GM21786 (cell line): ENCODE measurements at regions not wholly inside any gene's neighbourhood (a gene's known extent, or its start where the extent isn't known, plus 50 kb on each side); places are given as distances from the start of the nearest gene placed in this dataset.
A peak's percentile ranks its signal among the peaks of the same experiment; 100 is the strongest.
"Not testable (repeated sequence)": the region's sequence is repeated elsewhere in the genome, so short reads cannot be mapped to it uniquely, and the experiment has no call there.

Experiments
- ATAC-seq: cut with Tn5 transposase; IDR thresholded peaks from one replicate; pipeline ENCODE4 v1.9.1; 2021; ENCODE audit not compliant: unreplicated experiment

DNA sequence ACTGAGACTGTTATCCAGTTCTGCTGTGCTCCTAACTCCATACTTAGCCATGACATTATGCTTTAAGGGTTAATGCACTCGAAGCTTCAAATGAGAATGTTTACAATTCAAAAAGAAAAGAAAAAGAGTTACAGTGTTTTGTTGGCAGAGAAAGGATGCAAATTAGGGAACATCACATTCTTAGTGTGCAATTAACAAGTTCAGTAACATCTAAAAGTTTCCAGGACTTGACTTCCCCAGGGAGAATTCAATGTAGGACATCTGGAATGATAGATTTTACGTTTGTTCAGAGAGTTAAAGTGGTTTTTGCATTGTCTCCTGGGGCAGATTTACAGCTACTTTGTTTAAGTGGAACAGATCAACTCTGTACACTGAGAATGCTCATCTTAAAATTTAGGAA is 525.2 kb downstream of the LIG4 start:
- no peak for ATAC-seq

DNA sequence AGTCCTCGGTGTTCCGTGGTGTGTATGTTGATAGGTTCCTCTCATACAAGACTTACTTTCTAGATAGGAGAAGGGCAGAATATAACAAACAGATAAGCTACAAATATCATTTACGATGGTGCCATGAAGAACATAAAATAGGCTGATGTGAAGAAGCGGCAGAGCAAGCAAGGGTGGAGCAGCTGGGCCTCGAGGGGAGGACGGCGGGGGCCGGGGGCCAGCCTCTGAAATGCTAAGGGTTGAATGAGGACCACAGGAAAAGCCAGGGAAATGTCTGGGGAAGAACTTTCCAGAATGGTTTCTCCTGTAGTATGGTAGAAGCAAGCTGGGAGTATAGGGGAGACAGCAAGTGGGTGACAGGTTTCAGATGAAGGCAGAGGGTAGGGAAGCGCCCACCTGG is 529.5 kb downstream of the LIG4 start:
- no peak for ATAC-seq

DNA sequence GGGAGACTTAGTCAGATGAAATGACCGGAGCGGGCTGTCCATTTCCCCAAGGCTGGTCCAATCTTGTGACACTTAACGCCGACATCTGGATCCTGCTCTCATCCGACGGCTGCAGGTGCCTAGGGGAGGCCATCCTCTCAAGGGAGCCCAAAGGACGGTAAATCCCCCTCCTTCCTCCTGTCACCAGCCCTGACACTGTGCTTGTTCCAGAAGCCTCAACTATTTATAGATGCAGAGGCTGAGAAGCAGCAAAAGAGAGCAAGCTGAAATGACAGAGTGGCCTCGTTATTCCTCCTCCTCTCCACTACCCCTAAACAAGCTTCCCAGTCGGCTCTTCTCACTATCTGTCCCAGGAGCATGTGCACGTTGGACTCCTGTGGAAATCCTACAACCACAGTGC is 533.7 kb downstream of the LIG4 start:
- ATAC-seq, result no peak

DNA sequence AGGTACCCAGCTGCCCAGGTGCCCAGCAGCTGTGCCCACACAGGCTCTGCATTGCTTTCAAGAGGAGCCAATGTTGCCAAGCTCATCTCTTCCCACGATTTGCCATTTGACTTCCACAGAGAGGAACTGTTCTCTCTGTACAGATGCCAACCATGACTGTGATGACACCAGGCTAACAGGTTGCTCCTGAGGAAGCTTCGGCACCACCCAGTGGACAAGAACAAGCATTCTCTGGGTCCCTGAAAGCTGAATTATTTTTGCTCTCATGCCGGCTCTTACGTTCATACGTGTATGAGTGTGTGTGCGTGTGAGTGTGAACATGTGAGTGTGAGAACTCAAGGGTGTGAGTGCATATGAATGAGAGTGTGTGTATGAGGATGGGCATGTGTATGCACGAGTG is 535.2 kb downstream of the LIG4 start:
- ATAC-seq, result no peak

DNA sequence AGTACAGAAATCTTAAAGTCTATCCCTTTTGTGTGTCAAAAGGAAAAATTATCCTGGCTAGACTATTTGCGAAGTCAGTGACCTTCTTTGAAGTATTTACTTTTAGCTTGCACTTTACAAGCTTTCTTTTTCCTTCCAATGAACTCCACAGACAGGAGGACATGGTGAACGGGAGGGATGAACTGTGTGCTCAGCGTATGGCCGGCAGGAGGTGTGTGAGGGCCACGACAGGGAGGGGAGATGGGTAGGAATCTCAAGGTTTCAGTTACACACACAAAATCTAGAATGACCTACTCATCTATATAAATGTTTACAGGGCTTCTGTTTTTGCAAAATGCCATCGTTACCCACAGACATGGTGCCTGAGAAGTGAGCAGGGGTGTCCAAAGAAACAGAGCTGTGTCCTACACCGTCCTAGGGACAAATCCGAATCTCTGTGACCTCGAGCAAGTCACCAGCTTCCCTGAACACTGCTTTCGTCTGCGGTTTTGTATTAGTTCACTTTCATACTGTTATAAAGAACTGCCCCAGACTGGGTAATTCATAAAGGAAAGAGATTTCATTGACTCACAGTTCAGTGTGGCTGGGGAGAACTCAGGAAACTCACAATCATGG is 537.2 kb downstream of the LIG4 start:
- no peak for ATAC-seq

DNA sequence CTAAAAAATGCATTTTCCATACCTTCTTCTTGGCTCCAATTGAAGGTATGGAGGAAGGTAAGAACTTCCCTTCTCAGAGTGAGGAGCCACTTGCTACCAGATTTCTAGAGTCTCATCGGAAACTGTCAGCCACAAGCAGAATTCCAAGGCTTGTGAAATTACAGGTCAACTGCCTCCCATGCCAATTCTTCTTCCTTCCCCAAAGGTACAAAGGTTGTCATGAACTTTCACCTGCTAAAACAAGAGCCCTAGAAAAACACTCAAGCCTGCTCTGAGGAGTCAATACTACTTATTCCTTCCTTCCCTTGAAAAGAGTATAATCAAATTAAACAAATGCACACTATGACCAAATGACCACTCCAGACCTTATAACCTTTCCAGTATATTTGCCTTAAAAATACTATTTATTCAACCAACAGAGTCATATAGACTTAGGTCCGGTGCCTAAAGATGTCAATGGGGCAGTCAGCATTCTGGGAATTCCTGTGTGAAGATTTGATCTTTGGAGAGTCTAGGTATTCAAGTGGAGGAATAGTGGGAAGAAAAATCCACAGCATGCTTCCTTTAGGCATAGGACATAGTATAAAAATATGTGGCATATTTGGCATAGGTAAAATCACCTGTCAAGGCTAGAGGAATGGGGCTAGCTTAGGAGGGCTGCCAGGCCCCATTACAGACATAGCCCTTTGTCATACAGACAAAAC is 539.3 kb downstream of the LIG4 start:
- ATAC-seq, result no peak

DNA sequence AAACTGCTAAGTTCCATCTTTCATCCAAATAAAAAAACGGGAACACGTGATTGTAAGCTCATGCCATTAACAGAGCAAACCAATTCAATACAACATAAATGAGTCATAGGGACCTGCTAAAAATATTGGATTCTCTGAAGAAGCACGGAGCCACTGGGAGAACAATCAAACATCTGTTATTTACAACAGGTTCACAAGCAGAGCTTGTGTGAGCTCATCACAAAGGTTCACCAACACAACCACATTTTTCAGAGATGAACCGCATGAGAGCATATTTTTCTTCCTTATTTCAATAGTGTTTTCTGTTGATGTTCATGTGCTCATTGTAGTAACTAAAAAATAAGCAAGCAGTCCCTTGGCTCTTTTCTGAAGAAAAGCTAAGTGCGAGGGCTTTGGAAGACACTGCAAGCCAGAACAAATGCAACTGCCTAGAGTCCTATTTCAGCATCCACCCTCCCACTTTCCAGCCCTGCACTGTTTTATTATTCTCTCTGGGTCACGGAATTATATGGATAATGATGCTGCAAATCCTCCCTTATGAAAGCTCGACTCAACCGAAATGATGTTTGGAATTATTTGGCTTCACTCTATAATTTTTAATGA is 545.8 kb downstream of the LIG4 start:
- ATAC-seq, result no peak

DNA sequence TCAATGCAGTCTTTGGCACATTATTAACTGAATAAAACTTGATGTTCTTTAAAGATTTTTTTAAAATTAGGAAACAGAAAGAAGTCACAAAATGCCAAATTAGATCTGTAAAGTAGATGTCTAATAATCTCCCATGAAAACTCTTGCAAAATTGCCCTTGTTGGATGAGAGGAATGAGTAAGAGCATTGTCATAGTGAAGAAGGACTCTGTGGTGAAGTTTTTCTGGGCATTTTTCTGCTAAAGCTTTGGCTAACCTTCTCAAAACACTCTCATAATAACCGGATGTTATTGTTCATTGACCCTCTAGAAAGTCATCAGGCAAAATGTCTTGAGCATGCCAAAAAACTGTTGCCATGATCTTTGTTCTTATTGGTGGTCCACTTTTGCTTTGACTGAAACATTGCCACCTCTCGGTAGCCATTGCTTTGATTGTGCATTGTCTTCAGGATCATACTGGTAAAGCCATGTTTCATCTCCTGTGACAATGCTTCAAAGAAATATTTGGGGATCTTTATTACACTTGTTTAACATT is 549.3 kb downstream of the LIG4 start:
- ATAC-seq, result no peak

DNA sequence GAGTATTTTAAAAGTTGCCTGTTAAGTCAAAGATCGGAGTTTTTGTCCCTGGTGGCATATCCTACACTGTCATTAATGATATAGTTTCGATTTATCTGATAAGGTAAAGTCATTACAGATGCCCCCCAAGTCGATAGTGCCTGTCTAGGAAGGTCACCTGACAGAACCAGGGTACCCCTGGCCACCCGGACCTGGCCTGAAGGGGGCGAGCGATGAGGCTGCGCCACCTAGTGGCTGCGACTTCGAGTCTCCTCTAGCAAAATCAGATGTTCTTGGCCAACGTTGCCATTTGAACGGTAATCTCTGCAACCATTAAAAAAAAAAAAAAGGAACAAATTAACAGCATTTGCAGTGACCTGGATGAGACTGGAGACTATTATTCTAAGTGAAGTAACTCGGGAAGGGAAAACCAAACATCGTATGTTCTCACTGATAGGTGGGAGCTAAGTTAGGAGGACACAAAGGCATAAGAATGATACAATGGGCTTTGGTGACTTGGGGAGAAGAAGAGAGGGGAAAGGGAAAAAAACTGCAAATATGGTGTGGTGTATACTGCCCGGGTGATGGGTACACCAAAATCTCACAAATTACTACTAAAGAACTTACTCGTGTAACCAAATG is 565.1 kb downstream of the LIG4 start:
- peak; percentile 92 for ATAC-seq

DNA sequence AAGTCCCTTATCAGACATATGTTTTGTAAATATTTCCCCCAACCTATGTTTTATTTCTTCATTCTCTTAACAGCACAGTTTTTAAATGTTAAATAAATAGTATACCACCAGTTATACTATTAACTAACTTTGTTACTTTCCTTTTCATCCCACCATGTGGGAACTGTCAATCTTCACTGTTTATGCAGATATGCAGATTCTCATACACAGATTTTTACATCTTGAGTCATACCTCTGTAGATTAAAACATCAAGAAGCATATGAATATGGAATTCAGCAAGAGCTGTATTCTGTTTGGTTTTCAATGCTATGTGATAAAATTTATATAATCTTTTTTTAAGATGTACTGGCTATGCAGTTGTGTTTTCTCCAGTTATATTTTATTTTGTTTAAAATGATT is 566.3 kb downstream of the LIG4 start:
- ATAC-seq, result no peak

DNA sequence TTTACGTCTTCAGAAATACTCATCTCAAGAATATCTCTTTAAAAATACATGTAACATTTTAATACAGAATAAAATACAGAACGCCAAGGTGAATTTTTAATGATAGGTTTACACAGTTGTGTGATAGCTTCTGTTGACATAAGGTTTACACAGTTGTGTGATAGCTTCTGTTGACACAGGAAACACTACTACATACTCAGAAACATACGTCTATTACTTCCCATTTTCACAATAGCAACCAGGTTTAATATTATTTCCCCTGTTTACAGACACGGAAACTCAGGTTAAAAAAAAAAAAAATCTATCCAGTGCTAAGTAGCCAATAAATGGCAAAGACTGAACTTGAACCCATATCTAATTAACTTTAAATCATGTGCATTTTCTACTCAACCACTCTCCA is 571.2 kb downstream of the LIG4 start:
- ATAC-seq, result no peak

DNA sequence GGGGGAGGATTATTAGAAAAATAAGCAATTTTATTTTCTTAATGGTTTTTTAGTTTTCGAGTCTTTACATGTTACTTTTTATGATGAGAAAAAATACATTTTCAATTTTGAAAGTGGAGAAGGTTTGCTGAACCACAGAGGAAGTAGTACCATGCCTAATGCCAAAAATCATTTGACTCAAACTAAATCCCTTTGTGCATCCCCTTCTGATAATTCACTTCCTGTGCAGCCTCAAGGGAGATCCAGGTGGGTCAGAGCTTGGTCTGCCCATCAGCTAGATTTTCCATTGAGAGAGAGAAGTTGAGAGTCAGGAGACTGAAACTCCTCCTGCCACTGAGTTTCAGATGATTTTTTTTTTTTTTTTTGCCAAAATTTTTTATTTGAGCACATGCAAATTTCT is 571.7 kb downstream of the LIG4 start:
- no peak for ATAC-seq

DNA sequence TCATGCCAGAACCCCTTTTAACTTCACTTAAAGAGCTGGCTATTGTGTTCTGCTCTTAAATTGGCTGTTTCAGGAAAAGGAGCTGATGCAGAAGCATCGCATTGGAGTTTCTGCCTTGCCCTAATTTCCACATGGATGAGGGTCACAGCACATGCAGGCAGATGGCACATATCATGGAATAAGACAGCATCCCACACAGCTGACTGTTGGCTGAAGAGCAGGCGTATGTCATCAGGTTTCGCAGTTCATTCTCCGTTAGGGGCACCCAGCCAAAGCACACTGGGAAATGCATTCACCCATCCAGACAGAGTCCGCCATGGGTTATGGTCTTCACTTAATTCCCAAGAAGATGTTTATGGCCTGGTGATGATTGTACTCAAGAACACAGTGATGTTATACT is 572.5 kb downstream of the LIG4 start:
- no peak for ATAC-seq

DNA sequence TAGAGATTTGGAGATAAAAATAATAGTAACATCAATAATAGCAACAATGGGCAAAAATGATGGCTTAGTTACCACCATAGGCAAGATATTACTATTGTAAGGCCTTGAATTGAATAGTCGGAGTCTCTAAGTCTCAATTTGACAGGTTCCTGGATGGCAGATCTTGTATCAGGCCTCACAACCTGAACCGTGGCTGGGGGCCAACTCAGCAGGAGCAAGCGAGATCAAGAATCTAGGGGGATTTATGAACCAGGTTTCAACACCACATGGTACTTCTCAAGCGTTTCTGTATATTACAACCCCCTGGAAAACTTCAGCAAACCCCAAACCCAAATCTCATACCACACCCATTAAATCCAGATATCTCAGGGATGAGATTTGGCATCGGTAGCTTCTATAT is 573.8 kb downstream of the LIG4 start:
- ATAC-seq, result no peak

DNA sequence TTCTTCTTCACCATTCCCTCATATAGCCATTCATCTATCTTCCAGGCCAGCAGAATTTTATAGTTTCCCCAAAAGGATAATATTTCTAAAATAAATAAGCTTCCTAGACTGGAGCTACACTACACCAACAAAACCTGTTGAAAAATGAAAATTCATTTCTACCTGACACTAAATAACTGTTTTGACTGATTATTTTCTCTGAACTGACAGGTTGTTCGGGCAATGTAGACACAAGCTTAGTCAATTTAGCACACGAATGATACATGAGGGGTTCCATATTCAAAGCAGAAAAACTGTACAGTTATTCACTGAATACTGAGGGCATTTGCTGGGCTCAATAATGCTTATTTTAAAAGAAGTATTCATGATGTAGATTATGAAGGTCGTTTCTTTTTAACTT is 589.7 kb downstream of the LIG4 start:
- no peak for ATAC-seq

DNA sequence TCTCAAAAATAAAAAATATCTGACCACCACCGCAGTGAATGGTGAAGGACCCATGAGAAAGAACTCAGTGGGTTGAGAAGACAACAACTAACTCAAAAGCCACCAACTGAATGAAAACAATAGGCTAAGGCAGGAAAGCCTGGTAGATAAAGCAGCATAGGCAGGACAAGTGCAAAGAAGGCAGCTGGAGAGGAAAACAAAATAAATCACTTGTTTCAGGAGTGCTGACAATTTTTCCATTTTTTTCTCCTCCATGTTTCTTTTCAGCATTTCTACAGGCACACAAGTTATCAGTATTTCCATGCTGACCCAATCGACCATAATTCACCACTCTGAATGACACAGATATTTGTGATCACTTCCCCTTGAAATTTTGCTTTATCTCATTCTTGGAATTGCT is 597.8 kb downstream of the LIG4 start:
- no peak for ATAC-seq

DNA sequence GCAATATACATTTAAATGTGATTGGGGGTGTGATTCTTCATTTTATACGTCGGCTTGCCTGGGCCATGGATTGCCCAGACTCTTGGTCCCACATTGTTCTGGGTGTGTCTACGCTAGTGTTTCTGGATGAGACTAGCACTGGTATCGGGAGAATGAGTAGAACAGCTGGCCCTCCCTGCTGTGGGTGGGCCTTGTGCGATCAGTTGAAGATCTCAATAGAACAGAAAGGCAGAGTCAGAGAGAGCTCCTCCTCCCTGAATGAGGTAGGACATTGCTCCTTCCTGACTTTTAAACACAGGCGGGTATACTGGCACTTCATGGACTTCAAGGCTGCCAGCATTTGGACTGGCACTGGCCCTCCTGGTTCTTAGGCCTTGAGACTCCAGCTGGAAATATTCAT is 603.0 kb downstream of the LIG4 start:
- ATAC-seq, result no peak

DNA sequence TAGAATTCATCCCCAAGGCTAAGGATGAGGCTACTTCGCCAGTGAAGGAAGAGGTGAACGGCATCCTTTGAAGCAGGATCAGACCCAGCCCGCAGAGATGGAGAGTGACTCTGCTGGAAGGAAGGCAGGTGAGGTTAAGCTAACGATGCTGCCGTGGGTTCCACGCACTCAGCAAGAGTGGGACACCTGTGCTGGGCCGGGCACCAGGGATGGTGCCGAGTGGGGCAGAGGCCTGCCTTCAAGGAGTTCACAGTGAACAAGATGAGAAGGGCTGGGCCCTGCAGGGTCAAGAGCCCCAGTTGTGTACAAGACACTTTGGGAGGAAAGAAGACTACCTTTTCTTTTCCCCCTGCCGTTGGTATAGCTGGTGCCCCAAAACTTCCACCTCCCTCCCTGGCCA is 606.6 kb downstream of the LIG4 start:
- no peak for ATAC-seq

DNA sequence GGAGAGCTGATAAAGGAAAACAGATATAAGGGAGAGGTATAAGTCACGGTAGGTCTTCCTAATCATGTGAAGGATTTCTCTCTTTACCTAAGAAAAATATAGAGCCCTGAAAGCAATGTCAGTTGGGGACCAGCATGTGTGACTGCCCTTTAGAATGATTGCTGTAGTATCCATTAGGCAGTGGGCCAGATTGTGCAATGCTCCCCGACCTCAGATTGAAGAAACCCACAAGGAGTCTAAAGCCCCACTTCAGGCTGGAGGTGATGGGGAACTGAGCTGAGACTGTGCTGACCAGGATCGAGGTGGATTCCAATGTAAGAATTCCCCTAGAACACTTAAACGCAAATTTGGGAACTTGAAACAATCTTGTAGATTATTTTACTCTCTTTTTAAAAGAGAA is 614.4 kb downstream of the LIG4 start:
- no peak for ATAC-seq

DNA sequence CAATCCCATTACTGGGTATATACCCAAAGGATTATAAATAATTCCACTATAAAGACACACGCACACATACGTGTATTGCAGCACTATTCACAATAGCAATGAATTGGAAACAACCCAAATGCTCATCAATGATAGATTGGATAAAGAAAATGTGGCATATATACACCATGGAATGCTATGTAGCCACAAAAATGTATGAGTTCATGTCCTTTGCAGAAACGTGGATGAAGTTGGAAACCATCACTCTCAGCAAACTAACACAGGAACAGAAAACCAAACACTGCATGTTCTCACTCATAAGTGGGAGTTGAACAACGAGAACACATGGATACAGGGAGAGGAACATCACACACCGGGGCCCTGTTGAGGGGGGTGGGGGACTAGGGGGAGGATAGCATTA is 619.0 kb downstream of the LIG4 start:
- ATAC-seq, result not testable (repeated sequence)

DNA sequence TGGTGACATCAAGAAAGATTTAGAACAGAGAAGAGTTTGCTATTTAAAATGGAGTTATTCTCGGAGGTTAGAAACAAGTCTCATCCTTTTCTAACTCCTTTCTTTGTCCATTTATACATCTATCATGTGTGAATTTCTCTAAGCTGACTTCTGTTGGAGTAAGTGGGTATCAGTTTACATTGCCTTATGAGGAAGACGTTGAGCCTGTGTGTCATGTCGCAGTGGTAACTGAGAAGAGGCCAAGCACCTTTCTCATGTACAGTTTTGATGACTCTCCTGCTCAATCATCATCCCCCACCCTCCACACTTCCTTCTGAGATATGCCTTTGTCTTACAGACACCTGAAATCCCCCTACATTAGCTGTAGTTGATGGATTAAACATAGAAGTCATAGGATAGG is 624.8 kb downstream of the LIG4 start:
- no peak for ATAC-seq

DNA sequence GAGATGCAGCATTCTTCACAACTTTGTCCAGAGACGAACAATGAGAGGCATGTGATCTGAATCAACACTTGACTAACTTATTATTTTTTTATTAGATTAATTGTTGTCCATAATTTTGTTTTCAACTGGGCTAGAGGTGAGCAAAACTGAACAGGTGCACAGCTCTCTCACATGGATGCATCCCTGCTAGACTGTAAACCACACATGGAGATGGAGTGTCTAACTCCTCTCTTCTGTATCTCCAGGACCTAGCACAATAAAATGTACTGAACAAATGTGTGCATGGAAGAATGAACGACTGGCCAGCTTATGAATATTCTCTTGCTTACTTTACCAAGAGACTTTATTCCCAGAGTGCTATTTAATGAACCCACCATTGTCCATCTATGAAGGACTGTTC is 627.7 kb downstream of the LIG4 start:
- ATAC-seq, result no peak
